HG03097 (cell line): ENCODE measurements at regions not wholly inside any gene's neighbourhood (a gene's known extent, or its start where the extent isn't known, plus 50 kb on each side); places are given as distances from the start of the nearest gene placed in this dataset.
A peak's percentile ranks its signal among the peaks of the same experiment; 100 is the strongest.

Source experiments
- ATAC-seq: cut with Tn5 transposase; IDR thresholded peaks from one replicate; pipeline ENCODE4 v1.9.1; 2021; ENCODE audit not compliant: unreplicated experiment, low FRiP score

DNA sequence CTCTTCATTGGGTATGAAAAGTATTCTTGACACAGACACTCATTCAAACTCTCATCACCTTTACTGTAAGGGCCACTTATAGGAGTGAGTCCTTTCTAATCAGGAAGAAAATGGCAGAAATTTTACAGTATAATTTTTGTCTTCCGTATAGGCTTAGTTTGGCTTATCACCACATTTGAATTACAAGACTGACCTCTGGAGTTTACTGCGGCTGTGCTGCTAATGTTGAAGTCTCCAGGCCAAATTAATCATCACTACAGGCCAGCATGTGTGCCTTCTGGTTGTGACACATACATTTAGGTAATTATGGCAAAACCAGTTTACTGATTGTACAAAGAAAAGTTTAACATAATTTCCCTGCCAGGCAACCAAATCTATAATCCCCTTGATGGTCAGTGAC, 753.6 kb upstream of the GCFC2 start:
- ATAC-seq, result no peak

DNA sequence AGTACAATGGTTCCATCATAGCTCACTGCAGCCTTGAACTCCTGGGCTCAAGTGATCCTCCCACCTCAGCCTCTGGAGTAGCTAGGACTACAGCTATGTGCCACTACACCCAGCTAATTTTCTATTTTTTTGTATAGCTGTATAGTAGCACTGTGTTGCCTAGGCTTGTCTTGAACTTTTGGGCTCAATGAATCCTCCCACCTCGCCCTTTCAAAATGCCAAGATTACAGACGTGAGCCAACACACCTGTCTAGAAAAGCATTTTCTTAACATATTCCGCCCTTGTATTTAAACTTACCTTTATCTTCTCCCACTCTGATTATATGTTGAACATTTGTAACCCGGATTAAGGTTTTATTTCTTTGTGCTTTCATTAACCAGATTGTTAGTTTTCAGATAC, 750.7 kb upstream of the GCFC2 start:
- ATAC-seq, result no peak

DNA sequence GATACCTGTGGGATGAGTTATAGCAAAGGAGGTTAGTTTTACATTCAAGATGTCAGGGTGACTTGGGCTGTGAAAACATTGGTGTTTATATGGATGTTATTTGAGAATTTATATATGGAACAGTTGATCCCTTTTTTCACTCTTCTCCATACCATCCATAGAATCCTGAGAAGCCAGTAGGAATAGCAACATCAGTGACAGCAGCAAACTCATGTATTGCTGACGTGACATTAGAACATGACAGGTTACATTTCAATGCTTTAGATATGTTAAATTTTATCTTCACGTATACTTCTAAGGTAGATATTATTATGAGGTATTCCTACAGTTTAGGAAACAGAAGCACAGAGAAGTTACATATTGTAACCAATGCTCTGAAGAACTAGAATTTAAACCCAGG, 745.2 kb upstream of the GCFC2 start:
- no peak for ATAC-seq

DNA sequence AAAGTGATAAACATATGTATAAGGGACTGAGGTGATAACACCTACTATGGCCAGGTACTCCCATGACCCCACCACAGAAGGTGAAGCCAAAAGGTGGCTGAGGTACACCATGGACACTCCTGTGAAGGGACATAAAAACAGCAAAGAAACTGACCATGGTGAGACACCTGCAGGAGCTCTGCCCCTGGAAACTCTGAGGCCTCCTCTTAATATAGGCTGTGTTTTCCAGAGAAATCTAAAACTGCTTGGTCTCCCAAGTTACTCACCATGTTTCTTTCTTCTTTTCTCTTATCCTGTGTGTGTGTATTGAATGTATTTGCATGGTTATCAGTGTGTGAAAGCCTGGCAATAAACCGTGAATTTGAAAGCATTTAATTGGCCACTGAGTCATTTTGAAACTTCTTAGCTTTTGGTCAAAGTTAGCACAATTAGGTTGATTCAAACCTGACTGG, 739.3 kb upstream of the GCFC2 start:
- ATAC-seq, result peak; percentile 42

DNA sequence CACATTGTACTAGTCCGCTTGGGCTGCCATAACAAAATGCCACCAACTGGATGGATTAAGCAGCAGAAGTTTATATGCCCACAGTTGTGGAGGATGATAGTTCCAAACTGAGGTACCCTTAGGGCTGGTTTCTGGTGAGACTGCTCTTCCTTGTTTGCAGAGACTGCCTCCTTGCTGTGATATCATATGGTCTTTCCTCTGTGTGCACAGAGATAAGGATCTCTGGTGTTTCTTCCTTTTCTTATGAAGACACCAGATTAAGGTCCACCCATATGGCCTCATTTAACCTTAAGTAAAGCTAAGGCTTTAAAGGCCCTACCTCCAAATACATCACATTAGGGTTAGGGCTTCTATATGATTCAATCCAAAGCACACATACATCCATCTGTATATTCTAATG, 738.2 kb upstream of the GCFC2 start:
- ATAC-seq, result no peak

DNA sequence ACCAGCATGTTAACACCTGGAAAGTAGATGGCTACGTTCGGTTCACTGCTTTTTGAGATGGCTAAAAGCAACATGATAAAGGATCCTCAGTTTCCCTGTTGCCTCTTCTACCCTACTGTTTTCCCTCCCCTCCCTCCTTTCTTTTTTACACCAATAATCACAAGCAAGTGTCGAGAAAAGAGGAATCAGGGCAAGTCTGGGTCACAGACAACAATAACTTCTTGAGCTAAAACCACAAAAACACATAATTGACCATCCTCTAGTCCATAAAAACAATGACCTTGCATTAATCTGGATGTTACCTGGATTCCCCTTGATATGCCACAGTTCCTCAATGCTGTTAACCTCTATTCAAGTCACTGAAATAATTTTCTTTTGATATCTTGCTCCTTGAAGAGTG, 736.6 kb upstream of the GCFC2 start:
- no peak for ATAC-seq

DNA sequence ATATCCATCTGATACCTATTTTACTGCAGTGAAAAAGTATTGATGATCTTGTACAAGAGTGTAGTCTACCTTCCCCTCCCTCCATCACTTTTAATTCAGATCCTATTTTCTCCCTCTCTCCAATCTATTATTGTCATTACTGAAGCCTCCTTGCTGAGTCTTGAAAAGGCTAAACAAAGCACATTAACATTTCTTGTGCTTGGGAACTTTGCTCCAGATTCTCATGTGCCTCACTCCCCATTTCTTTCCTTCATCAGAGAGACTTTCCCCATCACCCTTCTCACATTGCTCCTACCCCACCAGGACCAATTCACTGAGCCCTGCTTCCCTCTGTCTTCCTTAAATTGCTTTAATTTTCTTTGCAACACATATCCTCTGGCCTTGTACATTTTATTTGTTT, 736.2 kb upstream of the GCFC2 start:
- ATAC-seq, result no peak

DNA sequence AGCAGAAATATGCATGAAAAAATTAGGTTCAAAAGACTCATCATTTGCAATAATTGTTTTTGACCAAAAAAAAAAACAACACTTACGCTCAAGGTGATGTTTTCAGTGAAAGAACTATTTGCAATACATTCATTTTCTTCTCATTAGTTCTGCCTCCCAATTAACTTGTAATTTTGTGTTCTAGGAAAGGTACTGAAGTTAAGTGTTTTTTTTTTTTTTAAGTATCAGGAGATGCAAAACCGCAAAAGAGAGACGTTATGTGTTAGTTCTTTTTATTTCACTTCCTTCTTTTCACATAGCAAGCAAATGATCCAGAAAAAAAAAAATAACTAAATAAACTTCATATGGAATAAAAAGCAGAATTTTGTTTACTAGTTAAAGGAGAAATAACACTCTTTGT, 735.2 kb upstream of the GCFC2 start:
- ATAC-seq, result no peak

DNA sequence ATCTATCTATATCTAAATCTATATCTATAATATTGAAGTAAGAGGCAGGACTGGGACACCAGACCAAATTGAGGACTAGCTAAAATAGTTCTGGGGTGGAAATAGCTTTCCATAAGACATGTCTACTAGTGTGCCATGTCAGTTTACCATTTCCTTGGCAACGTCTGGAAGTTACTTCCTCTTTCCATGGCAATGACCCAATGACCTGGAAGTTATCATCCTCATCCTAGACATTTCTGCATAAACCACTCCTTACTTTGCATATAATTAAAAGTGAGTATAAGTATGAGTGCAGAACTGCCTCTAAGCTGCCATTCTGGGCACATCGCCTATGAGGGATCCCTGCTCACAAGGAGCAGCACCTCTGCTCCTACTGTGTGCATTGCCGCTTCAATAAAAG, 734.0 kb upstream of the GCFC2 start:
- no peak for ATAC-seq

DNA sequence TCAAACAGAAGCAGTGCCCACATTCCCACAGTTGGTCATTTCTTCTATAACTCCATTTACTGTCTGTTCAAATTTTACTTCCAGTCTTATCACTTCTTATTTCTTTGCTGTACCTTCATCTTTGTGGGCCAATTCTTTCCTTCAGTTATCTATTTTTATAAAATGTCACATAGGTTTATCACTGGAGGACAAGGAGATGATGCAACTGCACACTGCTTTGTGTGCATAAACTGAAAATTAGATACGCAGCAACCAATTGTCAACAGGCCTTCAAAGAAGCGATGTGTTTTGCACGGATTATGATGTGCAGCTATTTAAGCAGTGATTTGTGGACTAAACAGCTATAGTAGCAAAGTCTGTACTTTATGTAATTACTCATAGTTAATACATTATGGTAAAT, 726.8 kb upstream of the GCFC2 start:
- ATAC-seq, result no peak

DNA sequence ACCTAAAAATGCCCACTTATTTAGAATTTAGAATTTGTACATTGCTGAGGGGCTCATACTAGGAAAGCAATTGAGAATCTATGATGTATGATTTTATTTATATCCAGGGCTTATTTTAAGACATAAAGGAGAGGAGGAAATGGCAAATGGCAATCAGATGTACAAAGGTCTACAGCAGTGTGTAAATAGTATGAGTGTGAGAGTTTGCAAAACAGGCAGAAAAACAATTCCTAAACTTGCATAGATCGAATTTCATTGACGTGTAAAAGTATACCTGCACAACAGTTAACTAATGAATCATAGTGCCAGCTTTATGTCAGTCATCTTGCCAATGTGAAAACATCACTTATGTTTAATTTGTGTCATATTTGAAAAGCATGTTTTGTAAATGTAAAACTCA, 718.7 kb upstream of the GCFC2 start:
- ATAC-seq, result no peak

DNA sequence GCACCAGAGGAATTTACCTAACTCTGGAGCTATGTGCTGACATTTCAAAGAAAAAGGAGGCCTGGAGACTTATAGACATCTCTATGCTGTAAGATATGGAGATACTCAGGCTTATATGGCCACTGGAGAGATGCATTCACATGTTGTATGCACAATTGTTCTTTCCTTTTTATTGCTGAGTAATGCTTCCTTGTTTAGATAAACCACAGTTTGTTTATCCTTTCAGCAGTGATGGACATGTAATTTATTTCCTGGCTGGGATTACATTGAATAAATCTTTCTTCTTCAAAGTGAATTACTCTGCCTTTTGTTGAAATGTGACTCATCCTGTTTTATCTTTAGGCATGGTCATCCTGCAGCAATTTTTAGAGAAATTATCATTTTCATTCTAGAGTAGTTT, 716.7 kb upstream of the GCFC2 start:
- ATAC-seq, result no peak

DNA sequence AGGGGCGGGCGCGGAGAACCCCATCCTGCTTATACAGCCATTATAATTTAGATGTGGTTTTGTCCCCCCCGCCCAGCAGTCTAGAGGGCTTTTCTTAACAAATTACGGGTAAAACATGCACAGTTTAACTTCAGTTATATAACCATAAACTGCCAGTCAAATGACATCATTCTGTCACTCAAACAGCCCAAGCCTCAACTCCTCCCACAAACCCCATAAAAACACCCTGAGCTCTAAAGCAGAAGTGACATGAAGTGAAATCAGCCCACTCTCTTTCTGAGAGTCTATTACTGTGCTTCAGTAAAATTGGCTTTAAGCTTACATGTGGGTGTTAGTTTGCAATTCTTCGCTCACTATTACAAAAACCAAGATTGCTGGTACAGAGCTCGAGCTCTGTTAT, 705.1 kb upstream of the GCFC2 start:
- no peak for ATAC-seq

DNA sequence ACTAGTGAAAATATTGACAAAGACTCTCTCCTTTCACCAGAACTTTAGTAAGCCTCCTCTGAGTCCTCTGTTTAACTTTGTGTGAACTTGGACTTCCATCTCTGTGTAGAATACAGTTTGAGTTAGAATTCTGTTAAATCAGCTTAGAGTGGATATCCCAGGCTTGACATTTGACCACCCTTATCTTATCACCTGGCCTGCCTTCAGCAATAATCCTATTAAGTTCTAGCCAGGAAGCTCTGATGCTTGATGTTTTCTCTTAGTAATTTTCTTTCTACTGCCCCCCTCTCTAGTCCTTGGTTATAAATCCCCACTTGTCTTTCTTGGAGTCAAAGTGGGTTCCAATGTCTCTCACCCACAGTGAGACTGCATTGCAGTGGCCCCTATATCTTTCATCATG, 702.7 kb upstream of the GCFC2 start:
- no peak for ATAC-seq

DNA sequence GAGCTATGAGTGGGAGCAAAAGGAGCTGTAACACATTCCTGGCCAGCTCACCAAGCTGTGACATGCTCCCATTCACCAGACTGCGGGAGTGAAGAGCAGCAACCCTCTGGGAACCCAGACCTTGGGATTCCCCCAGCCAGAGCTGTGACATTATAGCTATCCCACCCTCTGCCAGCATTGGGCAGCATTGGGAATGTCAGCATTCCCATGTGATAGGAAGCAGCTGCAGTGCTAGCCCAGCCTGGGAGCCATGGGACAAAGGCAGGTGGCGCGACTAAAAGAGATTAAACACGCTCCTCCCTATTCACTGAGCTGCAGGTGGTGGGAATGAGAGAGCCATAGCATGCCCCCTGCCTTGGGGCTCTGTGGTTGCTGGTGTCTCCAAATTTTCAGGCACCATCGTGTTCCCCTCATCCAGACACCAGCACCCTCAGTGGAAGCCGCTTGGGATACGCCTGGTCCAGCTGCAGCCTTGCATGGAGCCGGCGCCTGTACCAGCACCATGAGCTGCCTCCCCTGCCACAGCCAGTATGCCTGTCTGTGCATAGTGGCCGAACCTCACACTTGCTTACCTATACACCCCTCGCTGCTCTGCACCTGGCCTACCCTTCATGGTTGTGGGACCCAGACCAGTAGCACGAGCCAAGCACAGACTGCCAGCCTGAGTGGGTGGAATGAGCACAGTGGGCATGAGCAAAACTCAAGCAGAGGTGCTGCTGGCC, 695.6 kb upstream of the GCFC2 start:
- no peak for ATAC-seq

DNA sequence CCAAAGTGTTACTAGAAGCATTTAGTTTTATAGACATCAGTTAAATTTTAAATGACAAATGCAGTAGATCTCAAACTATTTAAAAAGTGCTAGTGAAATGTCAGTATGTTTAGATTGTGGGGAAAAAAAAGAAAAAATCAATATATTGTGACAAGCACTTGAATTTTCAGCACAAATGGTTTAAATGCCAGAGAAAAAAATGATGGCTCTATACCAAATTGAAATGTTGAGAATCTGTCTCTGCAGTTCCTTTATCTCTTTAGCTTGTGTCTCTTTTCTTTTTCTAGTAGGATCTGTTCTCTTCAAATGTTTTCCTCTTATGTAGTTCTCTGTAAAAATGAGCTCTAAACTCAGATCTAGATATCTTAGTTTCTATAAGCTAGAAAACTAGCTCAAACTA, 682.6 kb upstream of the GCFC2 start:
- ATAC-seq, result no peak

DNA sequence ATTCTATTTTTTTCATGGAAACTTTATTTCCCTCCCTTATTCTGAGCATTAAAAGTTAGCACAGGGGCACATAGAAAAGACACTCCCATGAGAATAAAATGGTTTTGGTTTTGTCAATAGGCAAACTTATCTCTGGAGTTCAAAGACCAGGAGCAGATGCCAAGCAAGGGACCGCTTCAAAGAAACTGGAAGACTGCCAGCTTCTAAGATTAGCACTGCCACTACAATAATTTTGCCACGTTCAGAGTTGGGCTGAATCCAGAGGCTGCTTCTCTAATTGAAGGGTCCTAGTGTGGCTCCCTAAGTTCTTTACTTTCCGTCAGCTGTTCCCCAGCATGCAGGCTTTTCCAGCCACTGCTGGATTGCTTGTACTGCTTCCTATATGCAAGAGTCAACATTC, 681.0 kb upstream of the GCFC2 start:
- ATAC-seq, result no peak

DNA sequence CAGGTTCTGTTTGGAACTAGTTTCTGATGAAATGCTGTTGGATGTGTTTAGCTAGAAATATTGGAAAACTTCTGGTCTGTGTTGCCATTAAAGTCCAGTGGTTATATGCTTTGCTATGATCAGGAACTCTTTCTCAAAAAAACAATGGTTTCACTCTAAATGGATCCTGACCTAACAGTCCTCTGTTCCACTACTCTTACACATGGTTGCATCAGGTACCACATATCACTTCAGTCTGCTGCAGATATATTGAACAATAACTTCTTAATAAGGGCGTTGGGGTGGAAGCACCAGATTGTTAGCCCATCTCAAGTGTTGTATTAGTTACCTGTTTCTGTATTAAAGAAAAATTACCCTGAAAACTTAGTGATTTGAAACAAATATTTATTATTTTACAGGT, 676.6 kb upstream of the GCFC2 start:
- no peak for ATAC-seq

DNA sequence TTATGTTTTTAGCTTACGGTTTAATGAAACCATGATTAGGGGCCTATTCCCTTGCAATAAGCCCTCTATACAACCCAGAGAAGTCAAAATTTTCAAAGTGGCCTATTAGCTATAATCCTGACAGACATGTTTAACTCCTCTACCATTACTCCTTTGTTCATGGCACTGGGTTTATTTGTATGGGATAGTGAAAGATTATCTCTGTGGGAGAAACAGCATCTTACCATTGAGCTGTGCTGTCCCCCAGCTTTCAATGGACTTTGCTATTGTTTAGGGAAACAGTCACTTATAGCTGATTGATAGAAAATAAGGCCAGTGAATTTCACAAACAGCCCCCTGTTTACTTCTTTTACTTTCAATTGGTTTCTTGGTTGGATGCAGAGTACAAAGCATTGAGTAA, 675.2 kb upstream of the GCFC2 start:
- no peak for ATAC-seq

DNA sequence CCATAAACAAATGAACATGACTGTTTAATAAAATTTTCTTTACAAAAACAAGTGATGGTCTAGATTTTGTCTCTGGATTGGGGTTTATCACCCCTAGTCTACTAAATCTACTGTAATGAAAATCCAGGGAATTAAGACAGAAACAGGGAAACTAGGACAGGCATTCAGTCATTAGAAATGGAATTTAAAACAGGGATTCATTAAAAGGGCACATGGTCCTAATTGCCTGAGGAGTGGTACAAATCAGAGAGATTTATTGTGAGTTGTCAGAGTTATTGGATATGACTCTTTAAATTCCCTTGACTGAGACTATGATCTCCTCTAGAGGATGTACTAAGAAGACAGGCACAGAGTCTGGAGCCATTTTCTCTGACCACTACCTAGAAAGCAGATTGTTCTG, 670.9 kb upstream of the GCFC2 start:
- no peak for ATAC-seq

DNA sequence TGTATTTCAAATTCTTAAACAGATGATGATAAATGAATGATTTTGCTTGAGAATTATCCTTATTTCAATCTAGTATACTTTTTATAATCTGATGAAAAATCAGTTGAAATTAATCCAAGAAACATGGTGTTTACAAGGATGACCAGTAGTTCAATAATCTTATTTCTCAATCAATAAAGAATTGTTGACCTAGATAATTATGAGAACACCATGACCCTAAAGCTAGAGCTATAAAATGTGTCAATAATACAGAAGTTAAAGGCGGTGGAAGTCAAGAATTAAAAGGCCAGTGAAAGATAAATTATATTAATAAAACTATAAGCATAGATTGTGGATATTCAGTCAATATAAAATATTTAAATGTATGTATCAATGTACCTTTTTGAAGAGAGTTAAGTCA, 667.4 kb upstream of the GCFC2 start:
- no peak for ATAC-seq

DNA sequence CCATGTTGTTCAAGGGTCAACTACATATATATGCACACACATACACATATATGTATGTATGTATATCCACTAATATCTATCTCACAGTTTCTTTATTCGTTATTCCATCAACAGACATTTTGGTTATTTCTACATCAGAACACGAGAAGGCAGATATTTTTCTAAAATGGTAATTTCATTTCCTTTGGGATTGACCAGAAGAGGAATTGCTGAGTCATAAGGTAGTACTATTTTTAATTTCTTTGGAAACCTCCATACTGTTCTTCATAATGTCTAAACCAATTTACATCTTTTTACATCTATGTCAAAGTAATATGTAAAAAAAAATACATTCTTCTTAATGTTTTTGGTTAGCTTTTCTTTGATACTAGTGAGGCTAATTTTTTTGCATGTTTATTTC, 630.7 kb upstream of the GCFC2 start:
- ATAC-seq, result no peak

DNA sequence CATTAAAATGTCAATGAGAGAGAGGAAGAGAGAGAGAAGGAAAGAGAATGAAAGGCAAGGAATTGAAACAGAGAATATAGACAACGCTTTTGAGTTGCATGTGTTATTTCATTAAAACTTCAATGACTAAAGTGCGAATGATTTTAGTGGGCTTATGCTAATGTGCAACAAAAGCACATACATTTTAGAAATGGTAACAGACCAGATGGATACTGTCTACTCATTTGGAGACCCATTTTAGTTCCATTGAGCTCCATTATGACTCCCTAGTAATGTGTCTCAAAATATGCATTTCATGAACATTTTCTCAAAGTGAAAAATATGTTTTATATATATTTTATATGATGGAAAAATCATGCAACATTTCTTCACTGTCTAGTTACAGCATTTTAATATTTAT, 622.2 kb upstream of the GCFC2 start:
- no peak for ATAC-seq
